IMR-90 (cell line): ENCODE measurements at regions not wholly inside any gene's neighbourhood (a gene's known extent, or its start where the extent isn't known, plus 50 kb on each side); places are given as distances from the start of the nearest gene placed in this dataset.

Source experiments
- ATAC-seq: fragments of 200-7000 bp; cut with Tn5 transposase; 2 replicates; pipeline ENCODE4 v1.9.1; 2020; ENCODE audit warnings: low read depth, mild to moderate bottlenecking, moderate library complexity
- BruUV-seq: library from RNA; stranded (reverse); fragments of 400-500 nt; replicated peaks from 2 replicates; lab custom pipeline; 2021; lab: Mats Ljungman, UMichigan
- CTCF ChIA-PET: fragments of 300-600 bp; formaldehyde crosslinking; extraction: SDS; loops from one replicate; lab custom pipeline; 2021; ENCODE audit warnings: antibody characterized with exemption; lab: Yijun Ruan, JAX
- POLR2A ChIA-PET: fragments of 300-600 bp; sonication (Branson Sonifier 250); formaldehyde crosslinking; loops from one replicate; lab custom pipeline; 2022; ENCODE audit warnings: antibody characterized with exemption; ENCODE audit not compliant: unreplicated experiment; lab: Charles Lee
- DNase-seq: peaks from one replicate; pipeline ENCODE4 v3.0.0; 2013
- H2AFZ ChIP-seq: replicated peaks from 2 replicates; pipeline ENCODE3; 2013; ENCODE audit warnings: low read length, mild to moderate bottlenecking; ENCODE audit not compliant: poor library complexity
- H2AK5ac ChIP-seq: 2 replicates; pipeline ENCODE4 v1.6.1; 2013; ENCODE audit warnings: low read depth, low read length, inconsistent platforms
- H2AK9ac ChIP-seq: replicated peaks from 2 replicates; pipeline ENCODE3; 2013; ENCODE audit warnings: mild to moderate bottlenecking, low read depth, low read length, moderate library complexity; ENCODE audit not compliant: poor library complexity
- H2BK120ac ChIP-seq: 2 replicates; pipeline ENCODE4 v1.6.1; 2013; ENCODE audit warnings: low read depth, low read length, inconsistent platforms
- H2BK15ac ChIP-seq: 3 replicates; pipeline ENCODE4 v1.6.1; 2013; ENCODE audit warnings: low read depth, low read length, inconsistent platforms
- H2BK20ac ChIP-seq: 2 replicates; pipeline ENCODE4 v1.6.1; 2013; ENCODE audit warnings: low read depth, mild to moderate bottlenecking, inconsistent platforms, low read length, moderate library complexity
- H2BK5ac ChIP-seq: 2 replicates; pipeline ENCODE4 v1.6.1; 2013; ENCODE audit warnings: mild to moderate bottlenecking, low read depth, low read length, inconsistent platforms; ENCODE audit not compliant: poor library complexity, severe bottlenecking
- H3K14ac ChIP-seq: replicated peaks from 2 replicates; pipeline ENCODE4 v1.6.1; 2013; ENCODE audit warnings: low read depth, low read length, inconsistent platforms
- H3K18ac ChIP-seq: 2 replicates; pipeline ENCODE4 v1.6.1; 2013; ENCODE audit warnings: low read depth, low read length, control low read depth
- H3K23ac ChIP-seq: 2 replicates; pipeline ENCODE4 v1.6.1; 2013; ENCODE audit warnings: low read depth, low read length, inconsistent platforms
- H3K27ac ChIP-seq: 2 replicates; pipeline ENCODE4 v1.5.1; 2013; ENCODE audit warnings: mild to moderate bottlenecking, control low read depth, low read length; ENCODE audit not compliant: insufficient read depth
- H3K27me3 ChIP-seq: 2 replicates; pipeline ENCODE4 v1.6.1; 2013; ENCODE audit warnings: low read length; ENCODE audit not compliant: control insufficient read depth, insufficient read depth
- H3K36me3 ChIP-seq: 2 replicates; pipeline ENCODE4 v1.6.1; 2013; ENCODE audit warnings: low read length, mixed read lengths; ENCODE audit not compliant: control insufficient read depth, insufficient read depth
- H3K4ac ChIP-seq: 2 replicates; pipeline ENCODE4 v1.6.1; 2013; ENCODE audit warnings: low read depth, low read length, inconsistent platforms
- H3K4me1 ChIP-seq: 2 replicates; pipeline ENCODE4 v1.6.1; 2013; ENCODE audit warnings: low read length, mixed read lengths; ENCODE audit not compliant: control insufficient read depth, insufficient read depth
- H3K4me2 ChIP-seq: 2 replicates; pipeline ENCODE4 v1.6.1; 2013; ENCODE audit warnings: low read depth, mild to moderate bottlenecking, control low read depth, low read length, moderate library complexity
- H3K4me3 ChIP-seq: 2 replicates; pipeline ENCODE4 v1.5.1; 2013; ENCODE audit warnings: low read depth, mild to moderate bottlenecking, control low read depth, low read length, moderate library complexity; ENCODE audit not compliant: insufficient read depth
- H3K56ac ChIP-seq: 2 replicates; pipeline ENCODE4 v1.6.1; 2013; ENCODE audit warnings: low read length, inconsistent platforms; ENCODE audit not compliant: insufficient read depth; ENCODE audit errors: extremely low read depth
- H3K79me1 ChIP-seq, 2 experiments: 2 replicates each; pipeline ENCODE4 v1.6.1; 2013; ENCODE audit warnings: low read length in 2 of 2, inconsistent platforms in 1 of 2, low read depth in 1 of 2
- H3K9ac ChIP-seq: 2 replicates; pipeline ENCODE4 v1.6.1; 2013; ENCODE audit warnings: low read depth, low read length, control low read depth
- H3K9me1 ChIP-seq: 2 replicates; pipeline ENCODE4 v1.6.1; 2013; ENCODE audit warnings: low read length, inconsistent platforms; ENCODE audit not compliant: insufficient read depth
- H3K9me3 ChIP-seq: 2 replicates; pipeline ENCODE4 v1.6.1; 2013; ENCODE audit warnings: low read length; ENCODE audit not compliant: control insufficient read depth, insufficient read depth
- H4K20me1 ChIP-seq: 2 replicates; pipeline ENCODE4 v1.6.1; 2013; ENCODE audit warnings: low read length, inconsistent platforms; ENCODE audit not compliant: insufficient read depth
- H4K5ac ChIP-seq: 2 replicates; pipeline ENCODE4 v1.6.1; 2013; ENCODE audit warnings: mild to moderate bottlenecking, low read depth, low read length, control low read depth
- H4K8ac ChIP-seq, 2 experiments: 2 replicates each; pipeline ENCODE4 v1.6.1; 2013; ENCODE audit warnings: low read depth in 2 of 2, low read length in 2 of 2, control low read depth in 1 of 2, inconsistent platforms in 1 of 2
- H4K91ac ChIP-seq: 2 replicates; pipeline ENCODE4 v1.6.1; 2013; ENCODE audit warnings: low read depth, low read length, inconsistent platforms; ENCODE audit not compliant: insufficient read depth
- CEBPB ChIP-seq: IDR thresholded peaks from 2 replicates; pipeline ENCODE4 v1.6.1; 2012; ENCODE audit warnings: low read depth, low read length, improper control_type of control experiment
- CTCF ChIP-seq: conservative IDR thresholded peaks from 2 replicates; pipeline ENCODE4 v1.5.1; 2012; ENCODE audit warnings: mild to moderate bottlenecking, low read depth, low read length, improper control_type of control experiment
- MAFK ChIP-seq: IDR thresholded peaks from 2 replicates; pipeline ENCODE4 v1.6.1; 2012; ENCODE audit warnings: low read depth, low read length, improper control_type of control experiment
- POLR2A ChIP-seq: IDR thresholded peaks from 2 replicates; pipeline ENCODE4 v1.6.1; 2012; ENCODE audit warnings: mild to moderate bottlenecking, low read depth, low read length
- RAD21 ChIP-seq: IDR thresholded peaks from 2 replicates; pipeline ENCODE4 v1.6.1; 2012; ENCODE audit warnings: low read length, improper control_type of control experiment
- WGBS, 2 experiments: methylation state at CpG; one replicate each; pipeline versions ENCODE4 v1.1.5 to v1.1.7; 2013; ENCODE audit warnings: missing lambda C conversion rate in 2 of 2; ENCODE audit not compliant: insufficient read length in 1 of 2; ENCODE audit errors: extremely low coverage in 2 of 2; 5-methylcytosine and 5-hydroxymethylcytosine counted together
- dilution Hi-C: fragments of 300-500 bp; cut with HindIII; formaldehyde crosslinking; loops from one replicate; pipeline ENCODE4 v1.14.3; 2018; ENCODE audit warnings: low sequenced_read_pairs; ENCODE audit not compliant: unreplicated experiment
- in situ Hi-C: fragments of 300-500 bp; cut with MboI; formaldehyde crosslinking; loops from 3 replicates; pipeline ENCODE4 v1.14.3; 2019; ENCODE audit warnings: low sequenced_read_pairs, inconsistent platforms, mixed read lengths
- intact Hi-C: fragments of 100-400 bp; cut with micrococcal nuclease; formaldehyde crosslinking; loops from 2 replicates; pipeline ENCODE4 v1.10.0; 2022

GRCh38 chr2:118177318-118177717 is 89.0 kb downstream of the INSIG2 start:
- no peak overlapping the region for H2AFZ ChIP-seq
- no TSS peak for BruUV-seq
- H2BK5ac ChIP-seq, result no peak overlapping the region
- intact Hi-C loops (no loop called here), in situ Hi-C loops (no loop called here), dilution Hi-C loops (no loop called here)
- TF ChIP-seq RAD21 (no peak), CTCF (no peak), POLR2A (no peak), MAFK (no peak), CEBPB (no peak)
- CTCF ChIA-PET, result no interaction called here
- no peak overlapping the region for H2BK120ac ChIP-seq
- H3K4me1 ChIP-seq, result no peaks in the 10 kb centered on the region
- no peak overlapping the region for H3K4me2 ChIP-seq
- ATAC-seq, result no peak
- H3K18ac ChIP-seq, result no peak overlapping the region
- peaks cover 4% of the 10 kb centered on the region; the same call in 1 of the 2 replicates for H3K27me3 ChIP-seq
- H4K91ac ChIP-seq, result no peak overlapping the region
- no peak overlapping the region for H3K56ac ChIP-seq
- H2BK15ac ChIP-seq, result no peak overlapping the region
- H3K79me1 ChIP-seq, result no peaks in the 10 kb centered on the region
- H3K14ac ChIP-seq, result no peak overlapping the region
- no peak overlapping the region for H2AK9ac ChIP-seq
- H3K9me3 ChIP-seq, result no peaks in the 10 kb centered on the region
- H2AK5ac ChIP-seq, result no peak overlapping the region
- H3K4me3 ChIP-seq, result no peak overlapping the region
- no peaks in the 10 kb centered on the region for H3K9me1 ChIP-seq
- H2BK20ac ChIP-seq, result no peak overlapping the region
- H3K27ac ChIP-seq, result no peak overlapping the region
- no peaks in the 10 kb centered on the region for H3K36me3 ChIP-seq
- no peak overlapping the region for H3K23ac ChIP-seq
- no CpG with 5 or more reads among the region's 3 CpGs for WGBS, 2 experiments
- no peaks in the 10 kb centered on the region for H4K20me1 ChIP-seq
- H4K5ac ChIP-seq, result no peak overlapping the region
- H4K8ac ChIP-seq, result no peak overlapping the region
- no peak for DNase-seq
- POLR2A ChIA-PET, result no interaction called here
- no peak overlapping the region for H3K9ac ChIP-seq
- H3K4ac ChIP-seq, result no peak overlapping the region
